GM19023 (cell line): ENCODE measurements at regions not wholly inside any gene's neighbourhood (a gene's known extent, or its start where the extent isn't known, plus 50 kb on each side); places are given as distances from the start of the nearest gene placed in this dataset.

Source experiments
- ATAC-seq: cut with Tn5 transposase; IDR thresholded peaks from one replicate; pipeline ENCODE4 v1.9.1; 2021; ENCODE audit warnings: mild to moderate bottlenecking, moderate library complexity; ENCODE audit not compliant: unreplicated experiment

GRCh38 chr5:2141254-2142000 lies 258.7 kb upstream of the IRX4 start:
- no peak for ATAC-seq

GRCh38 chr5:2140501-2141175 lies 257.9 kb upstream of the IRX4 start:
- ATAC-seq, result no peak

DNA sequence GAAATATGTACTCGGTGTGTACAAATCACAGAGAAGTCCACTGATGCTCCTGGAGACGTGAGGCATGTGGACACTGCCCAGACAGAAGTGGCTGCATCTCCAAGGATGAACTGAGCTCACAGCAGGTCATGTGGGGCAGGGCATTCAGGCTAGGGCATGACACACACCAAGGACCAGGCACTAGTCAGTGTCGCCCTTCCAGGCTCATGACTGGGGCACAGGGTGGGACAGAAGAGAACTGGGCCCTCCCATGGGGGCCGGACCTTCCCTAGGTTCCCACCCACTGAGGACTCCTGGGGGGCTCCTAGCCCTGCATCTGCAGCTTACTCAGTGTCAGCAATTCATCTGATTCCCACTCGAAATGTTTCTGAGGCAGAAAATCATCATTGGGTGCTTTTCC lies 256.8 kb upstream of the IRX4 start:
- ATAC-seq, result no peak

DNA sequence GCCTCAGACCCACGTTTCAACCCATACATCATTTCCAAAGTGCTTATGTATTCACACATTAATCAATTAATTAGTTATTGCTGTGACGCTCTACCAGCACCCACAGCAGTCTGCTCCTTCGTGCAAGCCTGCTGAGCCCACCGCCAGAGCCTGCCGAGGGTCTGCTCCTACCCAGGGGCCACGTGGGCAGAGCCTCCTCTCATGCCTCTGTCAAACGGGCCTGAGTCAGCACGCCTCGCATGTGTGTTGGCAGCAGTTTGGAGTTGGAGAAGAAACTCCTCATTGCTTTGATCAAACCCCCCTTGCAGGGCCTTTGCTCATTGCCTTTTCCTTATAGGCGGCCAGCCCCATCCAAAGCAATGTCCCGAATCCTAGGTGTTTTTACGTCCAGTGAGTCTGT lies 256.2 kb upstream of the IRX4 start:
- ATAC-seq, result no peak

- no peak for ATAC-seq
These were observed 254.8 kb upstream of the IRX4 start for GRCh38 chr5:2137444-2138050.

GRCh38 chr5:2136728-2137333 lies 254.1 kb upstream of the IRX4 start:
- ATAC-seq, result no peak

- ATAC-seq, result no peak
These were observed 253.1 kb upstream of the IRX4 start for GRCh38 chr5:2135833-2136232.

- ATAC-seq, result no peak
These were observed 252.6 kb upstream of the IRX4 start for GRCh38 chr5:2135354-2135753.

DNA sequence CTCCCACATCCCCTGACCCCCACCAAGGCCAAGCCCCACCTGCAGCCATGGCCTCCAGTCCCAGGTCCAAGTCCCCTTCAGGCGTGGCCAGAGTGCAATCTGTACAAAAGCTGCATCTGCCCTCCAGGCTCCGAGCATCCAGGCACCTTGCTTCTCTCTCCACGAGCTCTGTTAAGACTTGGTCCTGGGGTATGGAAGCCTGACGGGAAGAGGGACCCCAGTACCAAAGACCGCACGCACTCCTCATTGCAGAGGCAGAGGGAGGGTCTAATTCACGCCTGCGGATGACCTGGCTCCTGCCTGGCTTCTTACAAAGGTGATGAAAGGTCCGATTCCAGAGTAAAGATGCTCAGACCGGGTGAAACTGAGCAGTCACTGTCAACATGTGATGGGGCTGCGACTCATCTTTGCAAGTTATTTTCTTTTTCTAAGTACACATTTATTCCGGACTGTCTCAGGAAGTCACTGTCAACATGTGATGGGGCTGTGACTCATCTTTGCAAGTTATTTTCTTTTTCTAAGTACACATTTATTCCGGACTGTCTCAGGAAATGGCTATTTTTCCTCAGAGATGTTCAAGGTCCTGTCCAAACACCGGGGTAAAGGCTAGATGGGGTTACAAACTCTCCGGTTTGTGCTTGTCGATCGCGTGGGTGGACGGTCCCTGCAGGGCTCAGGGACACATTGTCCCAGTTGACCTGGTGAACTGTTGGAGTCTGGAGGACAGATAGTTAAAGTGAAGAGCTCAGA lies 252.0 kb upstream of the IRX4 start:
- ATAC-seq, result no peak

DNA sequence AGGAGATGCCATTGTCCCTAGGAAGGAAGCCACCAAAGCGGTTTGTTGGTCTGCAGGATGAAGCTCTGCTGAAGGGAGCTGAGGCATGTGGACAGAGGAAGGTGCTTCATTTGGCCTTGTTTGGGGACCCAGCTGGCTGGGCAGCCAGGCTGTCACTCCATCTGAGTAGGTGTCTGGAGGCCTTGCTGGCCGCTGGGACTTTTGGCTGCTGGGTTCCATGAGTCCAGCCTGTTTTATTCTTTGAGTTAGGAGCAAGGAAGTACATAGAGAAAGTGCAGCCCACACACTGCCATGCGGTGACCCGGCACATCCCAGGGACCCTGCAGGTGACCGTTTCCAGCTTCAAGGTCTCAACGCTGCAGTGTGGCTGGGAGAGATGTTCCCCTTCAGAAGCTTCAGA lies 251.2 kb upstream of the IRX4 start:
- ATAC-seq, result no peak

DNA sequence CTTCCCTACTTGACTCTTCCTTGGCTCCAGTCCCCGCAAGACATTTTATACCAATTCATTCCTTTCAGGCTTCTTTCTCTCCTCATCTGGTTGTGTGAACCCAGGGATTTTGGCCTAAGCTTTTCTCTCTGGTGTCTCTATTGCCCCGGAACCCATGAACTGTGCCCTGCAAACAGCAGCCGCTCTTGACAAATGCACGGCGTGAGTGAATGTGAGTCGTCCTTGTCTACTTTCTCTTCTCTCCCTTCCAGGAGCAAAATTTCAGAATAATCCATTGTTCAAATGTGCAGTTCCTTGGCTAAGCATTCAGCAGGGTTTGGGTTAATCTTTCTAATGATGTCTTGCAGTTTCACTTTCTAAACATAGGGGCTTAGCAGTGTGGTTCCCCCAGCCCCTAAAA lies 250.4 kb upstream of the IRX4 start:
- ATAC-seq, result no peak

DNA sequence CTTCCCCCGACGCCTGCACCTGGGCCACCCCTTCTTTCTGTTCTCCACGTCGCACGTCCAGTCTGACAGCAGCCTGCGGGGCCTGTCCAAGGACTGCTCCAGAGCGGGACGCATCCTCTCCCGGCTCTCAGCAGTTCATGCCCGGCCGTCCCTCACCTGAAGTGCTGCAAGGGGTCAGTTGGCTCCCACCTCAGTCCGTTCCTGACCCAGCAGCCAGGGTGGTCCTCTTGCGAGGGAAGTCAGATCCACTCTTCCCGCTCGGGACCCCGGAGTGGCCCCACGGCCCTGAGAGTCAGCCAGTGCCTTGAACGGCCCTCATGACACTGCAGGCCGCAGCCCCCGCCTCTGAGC lies 249.7 kb upstream of the IRX4 start:
- ATAC-seq, result no peak

DNA sequence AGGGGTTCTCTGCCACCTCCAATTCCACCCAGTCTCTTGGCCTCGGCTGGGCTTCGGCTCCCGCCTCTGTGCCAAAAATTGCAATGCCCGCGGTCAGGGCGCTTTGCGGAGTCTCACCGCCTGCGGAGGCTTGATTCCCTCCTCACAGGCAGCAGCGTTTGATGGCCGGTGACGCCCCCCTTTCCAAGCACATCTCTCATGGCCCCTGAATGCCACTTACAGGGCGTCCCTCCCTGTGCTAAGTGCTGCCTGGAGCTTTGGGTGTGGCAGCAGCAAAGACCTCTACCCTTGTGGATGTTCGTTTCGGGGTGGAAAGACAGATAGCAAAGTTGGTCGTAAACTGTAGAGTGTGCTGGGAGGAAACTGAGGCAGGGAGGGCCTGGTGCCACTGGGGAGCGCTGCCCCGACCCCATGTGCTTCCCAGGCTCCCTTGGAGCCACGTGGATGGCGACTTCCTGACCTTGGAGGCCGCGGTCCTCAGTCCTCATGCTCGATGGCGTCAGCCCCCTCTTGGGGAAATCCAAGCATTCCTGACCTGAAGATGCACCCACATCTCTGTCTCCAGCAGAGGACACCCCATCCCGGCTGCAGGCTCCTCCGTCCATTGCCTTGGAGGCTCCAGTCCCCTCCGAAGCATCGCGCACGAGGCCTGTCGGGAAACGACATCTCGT lies 249.2 kb upstream of the IRX4 start:
- ATAC-seq, result no peak

- ATAC-seq, result no peak
These were observed 248.5 kb upstream of the IRX4 start for GRCh38 chr5:2131196-2131595.

DNA sequence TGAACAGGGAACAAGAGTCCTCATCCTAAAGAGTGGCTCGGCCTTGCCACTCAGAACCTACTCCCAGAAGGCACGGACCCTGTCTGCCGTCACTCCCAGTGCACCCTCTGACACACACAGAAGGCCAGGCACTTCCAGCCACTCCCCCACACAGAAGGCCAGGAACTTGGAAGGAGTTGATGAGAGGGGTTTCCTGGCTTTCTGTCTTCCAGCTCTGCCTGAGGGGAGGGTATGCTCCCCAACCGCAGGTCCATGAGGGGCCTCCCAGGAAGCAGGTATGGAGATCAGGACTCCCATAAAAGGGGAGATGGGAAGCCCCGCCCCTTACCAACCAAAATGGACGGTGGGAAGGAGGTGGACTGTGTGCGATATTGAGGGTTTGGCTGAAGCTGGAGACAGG lies 247.6 kb upstream of the IRX4 start:
- no peak for ATAC-seq

DNA sequence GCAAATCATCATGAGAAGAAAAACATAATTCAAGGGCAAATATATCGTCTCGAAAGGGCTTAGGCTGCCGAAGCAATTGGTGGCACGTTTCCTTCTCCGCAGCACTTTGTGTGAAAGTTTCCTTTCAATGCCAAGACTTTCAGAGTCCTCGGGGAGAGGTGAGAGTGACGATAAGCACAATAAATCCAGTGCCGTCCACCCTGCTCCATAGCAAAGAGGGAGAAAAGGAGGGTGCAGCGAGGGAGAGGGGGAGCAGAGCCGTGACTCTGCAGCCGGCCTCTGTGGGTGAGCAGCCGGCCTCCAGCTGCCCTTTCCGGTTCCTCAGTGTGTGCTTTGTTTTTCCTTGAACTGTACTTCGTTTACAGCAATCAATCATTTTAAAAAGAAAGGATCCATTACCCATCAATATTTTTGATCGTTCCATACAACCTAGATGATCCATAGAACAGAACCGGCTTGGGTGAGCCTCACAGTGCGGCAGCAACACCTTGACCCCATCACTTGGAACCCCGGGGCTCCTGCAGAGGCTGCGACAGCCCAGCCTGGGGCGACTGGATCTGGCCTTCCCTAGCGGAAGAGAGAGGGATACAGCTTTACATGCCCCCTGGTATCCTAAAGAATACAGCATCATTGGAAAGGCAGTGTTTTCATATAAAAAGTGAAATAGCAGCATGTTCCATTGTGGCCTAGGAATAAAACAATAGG lies 247.0 kb upstream of the IRX4 start:
- ATAC-seq, result no peak

DNA sequence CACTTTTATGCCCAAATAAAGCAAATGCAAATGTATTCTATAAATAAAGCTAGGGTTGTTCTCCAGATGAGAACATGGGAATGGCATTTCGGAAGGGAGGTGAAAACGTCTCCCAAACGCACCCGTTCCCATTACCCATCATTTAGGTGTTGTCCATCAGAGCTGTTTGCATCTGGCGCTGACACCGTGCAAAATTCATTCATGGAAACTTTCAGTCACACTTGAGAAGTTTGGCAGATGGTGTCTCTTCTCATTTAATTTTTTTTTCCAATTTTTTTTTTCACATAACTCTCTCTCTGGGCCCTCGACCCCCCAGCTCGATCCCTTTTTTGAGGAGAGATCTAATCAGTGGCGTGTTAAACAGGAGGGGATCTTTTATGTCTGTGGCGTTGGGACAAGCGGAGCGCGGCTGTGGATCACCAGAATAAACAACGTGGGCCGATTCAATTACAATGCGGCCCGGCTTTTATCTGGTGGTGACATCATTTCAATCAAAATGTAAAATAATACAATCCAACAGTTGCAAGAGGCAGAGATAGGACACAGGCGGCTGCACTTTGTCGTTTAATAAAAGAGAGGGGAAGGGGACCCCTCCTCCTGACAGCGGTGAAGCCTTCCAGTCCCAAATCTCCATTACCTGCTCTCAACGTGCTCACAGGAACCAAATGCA lies 246.1 kb upstream of the IRX4 start:
- no peak for ATAC-seq

DNA sequence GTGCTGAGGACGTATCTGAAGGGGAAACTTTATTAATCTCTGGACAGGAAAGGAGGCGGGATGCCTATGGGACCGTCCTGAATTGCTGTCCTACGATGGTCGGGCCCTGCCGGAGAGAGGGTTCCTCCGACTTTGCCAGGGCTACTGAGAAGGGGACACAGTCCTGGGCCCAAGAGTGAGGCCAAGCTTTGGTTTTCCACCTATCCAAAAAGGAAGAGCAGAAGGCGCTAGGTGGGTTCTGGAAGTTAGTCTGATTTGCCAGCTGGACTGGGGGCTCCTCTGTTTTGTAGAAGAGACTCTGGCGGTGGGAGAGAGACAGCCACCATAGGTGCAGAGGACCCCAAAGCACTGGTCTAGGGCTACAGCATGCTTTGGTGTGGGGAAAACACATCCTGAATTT lies 243.8 kb upstream of the IRX4 start:
- ATAC-seq, result no peak

DNA sequence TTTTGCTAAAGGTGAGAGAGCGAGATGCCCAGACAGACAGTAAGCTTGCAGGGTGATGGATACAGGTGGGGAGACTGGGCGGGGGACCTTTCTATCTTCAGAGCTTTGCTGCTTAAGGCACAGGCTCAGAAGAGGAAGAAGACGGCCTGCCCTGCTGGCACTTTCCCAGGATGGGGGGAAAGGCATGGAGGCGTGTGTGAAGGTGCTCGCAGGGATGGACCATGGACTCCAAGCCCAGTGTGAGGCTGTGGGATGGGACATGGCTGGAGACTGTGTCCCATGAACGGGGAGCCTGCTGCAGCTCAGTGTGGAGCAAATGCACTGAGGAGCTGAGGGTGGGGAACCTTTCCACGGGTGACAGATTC lies 243.2 kb upstream of the IRX4 start:
- no peak for ATAC-seq
